NT2/D1 (cell line): ENCODE measurements at regions not wholly inside any gene's neighbourhood (a gene's known extent, or its start where the extent isn't known, plus 50 kb on each side); places are given as distances from the start of the nearest gene placed in this dataset.

Experiments
- YY1 ChIP-seq: IDR thresholded peaks from 2 replicates; pipeline ENCODE4 v1.6.1; 2011; ENCODE audit not compliant: insufficient read length, insufficient read depth
- ZNF274 ChIP-seq: IDR thresholded peaks from 2 replicates; pipeline ENCODE4 v1.6.1; 2011; ENCODE audit warnings: mild to moderate bottlenecking, low read depth, low read length

GRCh38 chr1:22210636-22211035, 67.7 kb upstream of the WNT4 start:
- no peak for TF ChIP-seq ZNF274
- no peak for TF ChIP-seq YY1
